CD4-positive, alpha-beta memory T cell (primary cell): ENCODE measurements at regions not wholly inside any gene's neighbourhood (a gene's known extent, or its start where the extent isn't known, plus 50 kb on each side); places are given as distances from the start of the nearest gene placed in this dataset.

ENCODE experiments used
- CTCF ChIA-PET: fragments of 350-600 bp; sonication (Branson Sonifier 250); formaldehyde crosslinking; loops from one replicate; lab custom pipeline; 2021; ENCODE audit warnings: inconsistent platforms; ENCODE audit not compliant: partially characterized antibody; lab: Charles Lee
- POLR2A ChIA-PET: fragments of 350-600 bp; sonication (Branson Sonifier 250); formaldehyde crosslinking; loops from one replicate; lab custom pipeline; 2021; ENCODE audit not compliant: partially characterized antibody; lab: Charles Lee
- DNase-seq, 5 donors: peaks; one replicate each; pipeline versions ENCODE4 v3.0.0 to v3.0.0-alpha.2; 2020 to 2022; ENCODE audit warnings: mixed read lengths in 1 of 5
- H3K27ac ChIP-seq: one replicate; pipeline ENCODE4 v1.7.0; 2013; ENCODE audit warnings: low read depth, low read length
- H3K27me3 ChIP-seq: 2 replicates; pipeline ENCODE4 v1.7.0; 2013; ENCODE audit warnings: mild to moderate bottlenecking, low read length, moderate library complexity; ENCODE audit not compliant: insufficient read depth
- H3K36me3 ChIP-seq: 2 replicates; pipeline ENCODE4 v1.7.0; 2013; ENCODE audit warnings: mild to moderate bottlenecking, low read length, moderate library complexity; ENCODE audit not compliant: insufficient read depth
- H3K4me1 ChIP-seq: 2 replicates; pipeline ENCODE4 v1.7.0; 2013; ENCODE audit warnings: mild to moderate bottlenecking, low read length, moderate library complexity; ENCODE audit not compliant: insufficient read depth
- H3K4me3 ChIP-seq, 2 donors: one replicate each; pipeline ENCODE4 v1.7.0; 2013; ENCODE audit warnings: low read length in 2 of 2, mild to moderate bottlenecking in 1 of 2
- H3K9me3 ChIP-seq, 2 donors: one replicate each; pipeline ENCODE4 v1.7.0; 2013; ENCODE audit warnings: low read length in 2 of 2, control low read depth in 1 of 2; ENCODE audit not compliant: control insufficient read depth in 1 of 2
- H3K27ac Mint-ChIP-seq, 7 donors: one replicate each; pipeline ENCODE4 v1.8.0; 2020 to 2021; ENCODE audit warnings: mixed read lengths in 7 of 7, mild to moderate bottlenecking in 6 of 7, inconsistent platforms in 3 of 7, moderate library complexity in 3 of 7
- H3K27me3 Mint-ChIP-seq, 2 donors: one replicate each; pipeline ENCODE4 v1.8.0; 2020 to 2021; ENCODE audit warnings: mixed read lengths in 2 of 2
- H3K36me3 Mint-ChIP-seq, 2 donors: one replicate each; pipeline ENCODE4 v1.8.0; 2020 to 2021; ENCODE audit warnings: mixed read lengths in 2 of 2, inconsistent platforms in 1 of 2, mild to moderate bottlenecking in 1 of 2
- H3K4me1 Mint-ChIP-seq, 4 donors: one replicate each; pipeline ENCODE4 v1.8.0; 2020 to 2021; ENCODE audit warnings: mixed read lengths in 4 of 4, mild to moderate bottlenecking in 1 of 4
- H3K4me3 Mint-ChIP-seq, 8 donors: one replicate each; pipeline ENCODE4 v1.8.0; 2020 to 2021; ENCODE audit warnings: mixed read lengths in 8 of 8, mild to moderate bottlenecking in 7 of 8, moderate library complexity in 6 of 8, inconsistent platforms in 3 of 8
- H3K9me3 Mint-ChIP-seq, 8 donors: one replicate each; pipeline ENCODE4 v1.8.0; 2020 to 2021; ENCODE audit warnings: mixed read lengths in 8 of 8, mild to moderate bottlenecking in 5 of 8, inconsistent platforms in 3 of 8, moderate library complexity in 1 of 8
- intact Hi-C: fragments of 100-400 bp; cut with micrococcal nuclease; formaldehyde crosslinking; loops from one replicate; pipeline ENCODE4 v1.15.1; 2023

DNA sequence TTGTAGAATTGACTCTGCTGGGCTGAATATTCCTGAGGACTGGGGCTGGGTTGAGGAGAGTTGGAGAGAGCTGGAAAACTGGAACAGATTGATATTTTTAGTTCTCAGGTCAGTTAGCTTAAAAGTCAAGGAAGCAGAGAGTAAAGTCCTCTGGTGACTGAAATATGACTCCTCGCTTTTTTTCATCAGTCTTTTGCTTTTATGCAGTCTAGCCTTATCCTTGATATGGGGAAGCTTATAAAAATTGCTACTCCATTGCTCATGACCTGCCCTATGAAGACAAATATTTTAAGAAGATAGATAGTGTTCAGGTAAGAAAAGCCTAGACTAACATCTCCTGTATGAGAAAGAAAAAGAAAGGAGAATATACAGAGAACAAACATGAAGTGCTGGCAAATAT lies 152.7 kb downstream of the C4orf33 start:
- H3K27me3 ChIP-seq = no peaks in the 10 kb centered on the region
- Mint-ChIP-seq H3K27me3 (peaks cover 3% of the 10 kb centered on the region in 2 donors), H3K36me3 (no peaks in the 10 kb centered on the region), H3K4me1 (no peaks in the 10 kb centered on the region), H3K27ac (no peak overlapping the region), H3K4me3 (no peak overlapping the region), H3K9me3 (no peaks in the 10 kb centered on the region)
- H3K4me1 ChIP-seq = no peaks in the 10 kb centered on the region
- H3K27ac ChIP-seq = no peak overlapping the region
- no peak overlapping the region for H3K4me3 ChIP-seq
- CTCF ChIA-PET = no interaction called here
- POLR2A ChIA-PET = no interaction called here
- no peaks in the 10 kb centered on the region for H3K36me3 ChIP-seq
- H3K9me3 ChIP-seq = no peaks in the 10 kb centered on the region
- no peak for DNase-seq
- intact Hi-C loops = no loop called here

DNA sequence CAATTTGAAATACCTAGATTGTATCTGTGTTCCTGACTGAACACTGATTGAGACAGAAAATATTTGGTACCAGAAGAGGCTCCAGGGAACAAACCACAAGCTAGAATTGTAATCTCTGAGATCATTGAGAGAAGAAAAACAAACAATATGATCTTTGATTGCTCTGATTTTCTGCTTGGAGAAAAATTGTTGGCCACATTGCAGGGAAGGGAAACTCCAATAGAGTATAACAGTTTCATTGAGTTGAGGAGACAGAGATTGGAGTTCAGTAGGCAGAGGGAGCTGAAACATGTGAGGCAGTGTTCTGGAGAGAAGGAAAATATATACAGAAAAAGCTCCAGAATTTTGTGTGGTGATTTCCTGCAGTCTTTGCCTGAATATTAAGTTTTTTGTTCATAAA lies 158.2 kb downstream of the C4orf33 start:
- Histone ChIP-seq H3K27me3 (no peaks in the 10 kb centered on the region), H3K27ac (no peak overlapping the region), H3K4me3 (no peak overlapping the region), H3K36me3 (no peaks in the 10 kb centered on the region), H3K9me3 (no peaks in the 10 kb centered on the region), H3K4me1 (no peaks in the 10 kb centered on the region)
- no peak for DNase-seq
- H3K27me3 Mint-ChIP-seq = peaks cover 2 to 3% of the 10 kb centered on the region in 2 donors
- H3K4me1 Mint-ChIP-seq = no peaks in the 10 kb centered on the region
- ChIA-PET CTCF (no interaction called here), POLR2A (no interaction called here)
- H3K9me3 Mint-ChIP-seq = peaks cover 0 to 3% (median 0%) of the 10 kb centered on the region in 8 donors
- no peaks in the 10 kb centered on the region for H3K36me3 Mint-ChIP-seq
- no peak overlapping the region for H3K4me3 Mint-ChIP-seq
- H3K27ac Mint-ChIP-seq = no peak overlapping the region
- intact Hi-C loops = no loop called here

DNA sequence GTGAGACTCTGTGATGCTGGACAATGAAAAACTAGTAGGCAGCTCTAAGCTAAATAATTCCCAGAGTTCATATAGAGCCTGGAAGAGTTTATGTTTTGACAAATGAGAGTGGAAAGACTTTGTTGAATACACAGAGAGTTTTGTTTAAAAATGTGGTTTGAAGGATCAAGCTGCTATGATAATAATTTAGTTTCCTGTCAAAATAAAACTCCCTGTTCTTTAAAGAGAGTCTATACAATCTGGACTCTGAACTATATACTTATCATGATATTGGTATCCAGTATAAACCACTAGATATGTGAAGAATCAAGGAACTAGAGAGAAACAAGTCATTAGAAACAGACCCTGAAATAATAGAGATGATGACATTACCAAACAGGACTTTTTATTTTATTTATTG lies 158.6 kb downstream of the C4orf33 start:
- POLR2A ChIA-PET = no interaction called here
- H3K27me3 ChIP-seq = no peaks in the 10 kb centered on the region
- Mint-ChIP-seq H3K36me3 (no peaks in the 10 kb centered on the region), H3K4me3 (no peak overlapping the region), H3K27ac (no peak overlapping the region), H3K9me3 (peaks cover 0 to 3% (median 0%) of the 10 kb centered on the region in 8 donors), H3K4me1 (no peaks in the 10 kb centered on the region), H3K27me3 (peaks cover 2 to 3% of the 10 kb centered on the region in 2 donors)
- intact Hi-C loops = no loop called here
- CTCF ChIA-PET = no interaction called here
- no peak overlapping the region for H3K4me3 ChIP-seq
- DNase-seq = no peak
- H3K9me3 ChIP-seq = no peaks in the 10 kb centered on the region
- no peaks in the 10 kb centered on the region for H3K4me1 ChIP-seq
- no peaks in the 10 kb centered on the region for H3K36me3 ChIP-seq
- no peak overlapping the region for H3K27ac ChIP-seq

DNA sequence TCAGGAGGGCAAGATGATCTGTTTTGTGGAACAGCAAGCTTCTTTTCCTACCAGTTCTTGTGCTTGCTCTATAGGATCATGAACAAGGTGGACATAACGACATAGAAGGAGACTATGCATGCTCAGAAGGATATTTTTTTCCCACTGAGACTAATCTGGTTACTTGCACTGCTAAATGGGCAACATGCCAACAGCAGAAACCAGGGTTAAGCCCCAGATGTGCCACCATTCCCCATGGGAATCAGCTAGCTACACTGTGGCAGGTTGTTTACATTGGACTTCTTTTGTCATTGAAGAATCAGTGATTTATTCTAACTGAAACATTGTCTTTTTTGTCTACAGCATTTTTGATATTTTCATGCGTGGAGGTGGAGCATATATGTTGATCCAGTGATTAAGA lies 165.6 kb downstream of the C4orf33 start:
- Histone ChIP-seq H3K27ac (no peak overlapping the region), H3K4me3 (no peak overlapping the region), H3K4me1 (no peaks in the 10 kb centered on the region), H3K9me3 (no peaks in the 10 kb centered on the region), H3K36me3 (no peaks in the 10 kb centered on the region), H3K27me3 (no peaks in the 10 kb centered on the region)
- CTCF ChIA-PET = no interaction called here
- POLR2A ChIA-PET = no interaction called here
- intact Hi-C loops = no loop called here
- no peak for DNase-seq
- H3K27me3 Mint-ChIP-seq = peaks cover 0 to 3% of the 10 kb centered on the region in 2 donors
- peaks cover 8 to 17% (median 10%) of the 10 kb centered on the region in 4 donors for H3K4me1 Mint-ChIP-seq
- no peaks in the 10 kb centered on the region for H3K9me3 Mint-ChIP-seq
- H3K36me3 Mint-ChIP-seq = no peaks in the 10 kb centered on the region
- H3K4me3 Mint-ChIP-seq = no peak overlapping the region
- no peak overlapping the region for H3K27ac Mint-ChIP-seq

DNA sequence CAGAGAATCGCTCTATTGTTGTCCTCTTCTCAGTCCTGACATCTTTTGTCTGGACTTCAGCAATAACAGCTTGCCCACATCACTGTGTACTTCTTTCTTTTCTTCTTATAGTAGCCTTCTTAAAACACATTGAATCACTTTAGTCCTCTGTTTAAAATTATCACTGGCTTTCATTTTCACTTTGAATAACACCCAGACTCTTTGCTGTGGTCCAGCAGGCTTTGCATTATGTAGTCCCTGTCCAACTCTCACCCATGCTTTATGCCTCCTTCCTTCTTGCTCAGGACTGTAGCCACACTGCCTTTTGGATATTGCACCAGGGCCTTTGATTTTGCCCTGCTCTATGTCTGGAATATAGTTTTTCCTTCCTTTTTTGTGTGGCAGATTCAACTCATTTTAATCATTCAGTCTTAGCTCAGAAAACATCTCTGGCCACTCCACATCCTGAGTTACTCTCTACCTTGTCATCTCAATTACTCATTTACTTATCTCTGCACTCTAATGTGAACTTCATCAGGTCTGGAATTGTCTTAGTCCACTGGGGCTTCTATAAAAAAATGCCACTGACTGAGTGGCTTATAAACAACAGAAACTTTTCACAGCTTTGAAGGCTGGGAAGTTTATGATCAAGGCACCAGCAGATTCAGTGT lies 168.2 kb downstream of the C4orf33 start:
- intact Hi-C loops = no loop called here
- H3K27ac ChIP-seq = no peak overlapping the region
- POLR2A ChIA-PET = no interaction called here

DNA sequence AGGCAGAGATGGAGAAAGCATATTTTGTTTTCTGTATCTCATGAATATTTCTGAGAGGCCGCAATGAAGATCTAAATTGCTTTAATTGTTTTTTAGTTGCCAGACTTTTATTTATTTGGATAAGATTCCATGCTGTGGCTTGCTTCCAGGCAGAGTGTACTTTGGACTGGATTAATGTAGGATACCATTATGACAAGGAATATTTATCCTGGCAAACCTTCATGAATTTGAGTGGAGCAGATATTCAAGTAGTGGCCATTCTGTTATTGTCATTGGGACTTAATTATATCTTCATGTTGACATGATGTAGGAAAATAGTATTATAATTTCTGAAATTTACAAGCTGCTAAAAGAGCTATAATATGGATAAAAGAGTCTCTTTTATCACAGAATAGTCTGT lies 182.9 kb downstream of the C4orf33 start:
- Mint-ChIP-seq H3K27me3 (no peaks in the 10 kb centered on the region), H3K4me3 (no peak overlapping the region), H3K27ac (no peak overlapping the region), H3K9me3 (no peaks in the 10 kb centered on the region), H3K36me3 (no peaks in the 10 kb centered on the region), H3K4me1 (no peaks in the 10 kb centered on the region)
- Histone ChIP-seq H3K27me3 (no peaks in the 10 kb centered on the region), H3K4me1 (no peaks in the 10 kb centered on the region), H3K9me3 (no peaks in the 10 kb centered on the region), H3K36me3 (no peaks in the 10 kb centered on the region), H3K27ac (no peak overlapping the region), H3K4me3 (no peak overlapping the region)
- ChIA-PET POLR2A (no interaction called here), CTCF (no interaction called here)
- no peak for DNase-seq
- intact Hi-C loops = no loop called here

More for the DNA sequence above, 168.2 kb downstream of the C4orf33 start:
- Mint-ChIP-seq H3K9me3 (no peaks in the 10 kb centered on the region), H3K4me3 (peak overlapping the region; percentile 16 to 82 (median 56)), H3K27me3 (peaks cover 0 to 3% of the 10 kb centered on the region in 2 donors), H3K36me3 (no peaks in the 10 kb centered on the region), H3K4me1 (peaks cover 8 to 17% (median 10%) of the 10 kb centered on the region in 4 donors), H3K27ac (peak overlapping the region in 3 of 7 donors; percentile 10 to 67 (median 43))
- CTCF ChIA-PET = no interaction called here
- no peak overlapping the region for H3K4me3 ChIP-seq
- no peaks in the 10 kb centered on the region for H3K9me3 ChIP-seq
- no peak for DNase-seq
- H3K27me3 ChIP-seq = no peaks in the 10 kb centered on the region
- H3K4me1 ChIP-seq = no peaks in the 10 kb centered on the region
- H3K36me3 ChIP-seq = no peaks in the 10 kb centered on the region

DNA sequence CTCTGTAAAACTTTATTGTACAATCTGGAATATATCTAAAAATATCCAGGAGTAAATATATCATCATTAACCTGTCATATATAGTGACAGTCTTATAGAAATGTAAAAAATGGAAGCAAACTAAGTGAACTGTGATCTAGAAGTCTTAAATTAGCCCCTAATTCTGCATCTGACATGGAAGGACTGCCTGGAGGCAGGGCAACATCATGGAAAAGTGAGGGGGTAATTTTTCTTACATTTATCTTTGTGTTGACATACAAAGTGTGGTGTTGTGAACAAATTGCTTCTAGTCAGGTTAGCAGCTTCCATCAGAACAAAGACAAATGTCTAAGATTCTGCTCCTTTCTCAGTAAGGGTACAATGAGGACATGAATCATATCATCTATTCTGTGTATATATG lies 186.3 kb downstream of the C4orf33 start:
- Mint-ChIP-seq H3K4me1 (no peaks in the 10 kb centered on the region), H3K27me3 (no peaks in the 10 kb centered on the region), H3K36me3 (no peaks in the 10 kb centered on the region), H3K27ac (no peak overlapping the region), H3K9me3 (peaks cover 0 to 2% (median 0%) of the 10 kb centered on the region in 8 donors), H3K4me3 (no peak overlapping the region)
- intact Hi-C loops = no loop called here
- Histone ChIP-seq H3K9me3 (no peaks in the 10 kb centered on the region), H3K27ac (no peak overlapping the region), H3K4me3 (no peak overlapping the region), H3K36me3 (no peaks in the 10 kb centered on the region), H3K4me1 (no peaks in the 10 kb centered on the region), H3K27me3 (no peaks in the 10 kb centered on the region)
- no peak for DNase-seq
- ChIA-PET CTCF (no interaction called here), POLR2A (no interaction called here)
